SIG-M5 treated with dmso at 0.1 percent for 504 hours (cell line): ENCODE measurements at regions not wholly inside any gene's neighbourhood (a gene's known extent, or its start where the extent isn't known, plus 50 kb on each side); places are given as distances from the start of the nearest gene placed in this dataset.

Experiments used
- DNase-seq: peaks from one replicate; lab custom pipeline; 2025; ENCODE audit not compliant: unreplicated experiment; lab: John Stamatoyannopoulos, UW

DNA sequence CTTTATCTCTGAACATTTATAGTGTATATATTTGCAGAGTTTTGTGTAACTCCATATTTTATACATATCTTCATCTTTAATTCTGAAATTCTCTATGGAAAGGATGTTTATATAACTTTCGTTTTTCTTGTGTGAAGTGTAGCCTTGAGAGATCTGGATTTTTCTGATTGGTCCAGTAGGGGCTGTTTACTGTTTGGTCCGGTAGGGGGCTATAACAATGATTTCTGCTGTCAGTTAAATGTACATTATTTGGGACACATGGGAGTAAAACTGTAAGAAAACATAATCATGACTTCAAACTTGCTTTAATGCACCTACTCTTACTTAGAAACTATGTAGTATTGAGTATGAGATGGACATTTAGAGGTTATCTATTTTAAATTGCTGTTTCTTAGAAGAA, 527.1 kb upstream of the ARRDC3 start:
- DNase-seq, result no peak

DNA sequence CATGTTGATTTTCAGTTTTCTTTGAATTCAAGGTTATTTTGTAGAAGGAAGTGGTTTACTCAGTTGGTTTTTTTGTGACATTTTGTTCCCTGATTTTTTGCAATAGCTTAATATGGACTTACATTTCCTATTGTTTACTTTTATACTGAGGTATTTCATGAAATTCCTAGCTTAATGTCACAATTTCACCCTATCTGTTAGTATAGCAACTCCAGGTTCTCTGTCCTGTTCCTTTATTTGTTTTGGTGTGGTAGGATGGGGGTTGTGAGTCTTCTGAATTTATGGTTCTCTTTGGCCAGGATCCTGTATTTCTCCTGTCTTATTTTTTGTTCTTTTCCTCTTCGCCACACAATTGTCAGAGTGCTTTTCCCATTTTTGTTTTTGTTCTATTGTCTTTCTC, 523.4 kb upstream of the ARRDC3 start:
- no peak for DNase-seq

DNA sequence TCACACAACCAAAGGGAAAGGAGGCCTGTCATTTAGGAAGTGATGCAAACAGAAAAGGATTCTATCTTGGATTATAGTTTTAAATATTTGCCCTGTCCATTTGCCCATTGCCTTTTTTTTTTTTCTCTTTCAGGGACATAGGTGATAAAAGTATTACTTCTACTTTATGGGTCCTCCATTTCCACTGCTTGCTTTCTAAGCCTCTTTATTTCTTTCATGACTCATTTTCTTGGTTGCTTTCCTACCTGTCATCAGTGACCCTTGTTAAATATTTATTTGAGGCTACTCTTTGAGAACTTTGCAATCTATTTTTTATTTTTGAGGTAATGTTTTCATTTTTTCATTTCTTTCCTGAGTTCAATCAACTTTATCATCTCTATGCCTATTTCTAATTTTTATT, 522.9 kb upstream of the ARRDC3 start:
- no peak for DNase-seq

- DNase-seq, result no peak
These were observed 515.8 kb upstream of the ARRDC3 start for GRCh38 chr5:91898898-91899297.

DNA sequence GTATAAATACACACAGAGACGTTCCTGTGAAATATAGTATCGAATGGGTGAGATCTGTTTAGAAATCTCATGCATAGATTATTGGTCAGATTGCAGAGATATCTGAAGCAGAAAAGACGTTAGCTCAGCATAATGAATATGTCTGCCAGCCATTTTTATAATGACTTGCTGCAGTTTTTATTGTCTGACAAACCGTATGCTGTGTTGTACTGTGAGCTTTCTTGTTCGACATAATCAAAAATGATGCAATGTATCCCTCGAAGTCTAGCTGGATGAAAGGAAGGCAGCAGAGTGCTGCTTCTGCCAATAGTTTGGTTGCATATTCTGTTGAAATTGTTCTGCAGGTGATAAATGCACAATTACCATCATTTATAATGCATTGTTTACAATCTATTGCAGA, 514.9 kb upstream of the ARRDC3 start:
- DNase-seq, result no peak

DNA sequence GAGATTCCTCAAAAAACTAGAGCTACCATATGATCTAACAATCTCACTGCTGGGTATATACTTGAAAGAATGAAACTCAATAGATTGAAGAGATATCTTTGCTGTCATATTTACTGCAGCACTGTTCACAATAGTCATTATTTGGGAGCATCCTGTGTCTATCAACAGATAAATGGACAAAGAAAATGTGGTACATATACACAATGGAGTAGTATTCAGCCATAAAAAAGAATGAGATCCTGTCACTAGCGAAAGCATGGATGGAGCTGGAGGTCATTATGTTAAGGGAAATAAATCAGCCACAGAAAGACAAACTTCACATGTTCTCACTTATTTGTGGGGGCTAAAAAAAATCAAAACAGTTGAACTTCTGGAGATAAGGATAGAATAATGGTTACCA, 505.7 kb upstream of the ARRDC3 start:
- no peak for DNase-seq

GRCh38 chr5:91885291-91886265, 502.5 kb upstream of the ARRDC3 start:
- DNase-seq, result no peak

- DNase-seq, result no peak
These were observed 500.9 kb upstream of the ARRDC3 start for GRCh38 chr5:91884036-91884435.

GRCh38 chr5:91875196-91875779, 492.2 kb upstream of the ARRDC3 start:
- no peak for DNase-seq

DNA sequence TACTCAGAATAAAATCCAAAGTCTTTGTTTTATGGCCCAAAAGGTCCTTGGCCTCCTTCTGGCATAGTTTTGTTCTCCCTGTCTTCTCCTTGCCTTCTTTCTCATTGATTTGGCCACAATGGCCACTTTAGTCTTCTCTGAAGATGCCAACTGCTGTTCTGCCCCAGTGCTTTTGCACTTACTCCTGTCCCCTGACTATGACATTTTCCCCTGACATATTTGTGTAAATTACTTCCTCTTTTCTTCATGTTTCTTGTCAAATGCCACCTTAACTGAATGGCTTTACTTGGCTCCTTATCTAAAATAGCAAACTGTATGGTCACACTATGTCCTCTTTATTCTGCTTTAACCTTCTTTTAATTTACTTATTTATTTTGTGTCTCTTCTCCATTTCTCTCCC, 484.7 kb upstream of the ARRDC3 start:
- DNase-seq, result no peak

DNA sequence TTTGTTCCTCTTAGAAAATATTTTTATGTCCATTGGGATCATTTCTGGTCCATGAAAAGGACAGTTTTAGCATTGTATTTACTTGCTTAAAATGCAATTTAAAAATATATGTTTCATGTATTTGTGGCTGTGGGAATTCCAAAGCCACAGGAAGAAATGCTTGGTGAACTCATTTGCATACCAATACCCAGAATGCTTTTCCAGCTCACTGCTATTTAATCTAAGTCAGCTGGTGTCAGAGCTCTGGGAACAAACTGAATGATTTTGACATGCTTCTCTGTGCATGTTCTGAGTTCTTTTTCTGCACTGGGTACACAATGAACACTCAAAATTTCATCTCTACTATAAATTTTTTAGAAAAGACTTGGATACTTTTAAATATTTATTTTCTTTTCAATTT, 482.8 kb upstream of the ARRDC3 start:
- no peak for DNase-seq

GRCh38 chr5:91864962-91865361, 481.8 kb upstream of the ARRDC3 start:
- DNase-seq, result no peak

DNA sequence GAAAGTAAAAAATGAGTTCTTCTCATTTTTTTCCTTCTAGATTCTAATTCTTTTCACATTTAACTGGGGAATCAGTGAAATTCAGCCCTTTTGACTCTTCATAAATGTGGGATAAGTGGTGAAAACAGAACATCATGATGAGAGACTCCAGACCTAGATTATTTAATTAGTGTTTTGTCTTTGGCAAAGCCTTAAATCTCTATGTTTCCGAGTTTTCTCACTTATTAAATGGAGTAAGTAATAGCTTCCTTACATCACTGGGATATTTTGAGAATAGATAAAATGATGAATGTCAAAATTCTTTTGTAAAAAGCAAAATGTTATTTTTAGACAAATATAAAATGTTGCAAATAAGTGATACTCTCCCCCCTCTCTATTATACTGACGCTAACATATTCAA, 468.6 kb upstream of the ARRDC3 start:
- no peak for DNase-seq

- DNase-seq, result no peak
These were observed 466.9 kb upstream of the ARRDC3 start for GRCh38 chr5:91850031-91850430.

GRCh38 chr5:91849069-91849468, 466.0 kb upstream of the ARRDC3 start:
- no peak for DNase-seq

- DNase-seq, result no peak
These were observed 465.3 kb upstream of the ARRDC3 start for GRCh38 chr5:91848453-91848852.

DNA sequence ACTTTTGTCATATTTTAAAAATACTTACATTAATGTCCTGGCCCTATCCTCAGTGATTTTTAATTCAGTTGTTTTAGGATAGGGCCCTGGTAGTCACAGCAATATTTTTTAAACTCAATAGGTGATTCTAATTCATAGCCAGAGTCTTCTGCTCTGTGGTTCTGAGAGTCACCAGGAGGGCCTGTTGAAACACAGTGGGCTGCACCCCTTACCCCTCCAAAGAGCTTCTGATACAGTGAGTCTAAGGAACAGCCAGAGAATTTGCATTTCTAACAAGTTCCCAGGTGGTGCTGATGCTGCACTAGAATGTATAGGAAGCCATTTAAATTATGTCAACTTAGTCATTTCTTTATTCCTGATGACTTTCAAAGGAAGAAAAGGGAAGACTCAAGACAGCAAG, 458.3 kb upstream of the ARRDC3 start:
- no peak for DNase-seq

DNA sequence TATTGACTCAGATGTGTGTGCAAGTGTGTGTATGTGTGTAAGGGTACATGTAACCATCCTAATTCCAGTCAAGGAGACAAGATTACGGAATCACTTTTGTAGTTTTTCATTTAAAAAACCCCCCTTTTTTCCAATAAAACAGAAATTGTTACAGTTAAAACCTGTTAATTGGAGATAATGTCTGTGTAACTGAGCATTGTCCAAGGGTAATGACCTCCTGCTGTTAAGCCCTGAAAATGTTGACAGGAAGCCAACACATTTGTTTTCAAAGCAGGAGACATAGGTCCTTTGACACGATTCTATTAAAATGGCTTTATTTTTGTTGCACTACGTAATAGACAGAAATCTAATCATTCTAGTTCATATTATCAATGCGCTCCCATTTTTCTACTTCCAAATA, 457.3 kb upstream of the ARRDC3 start:
- DNase-seq, result no peak

DNA sequence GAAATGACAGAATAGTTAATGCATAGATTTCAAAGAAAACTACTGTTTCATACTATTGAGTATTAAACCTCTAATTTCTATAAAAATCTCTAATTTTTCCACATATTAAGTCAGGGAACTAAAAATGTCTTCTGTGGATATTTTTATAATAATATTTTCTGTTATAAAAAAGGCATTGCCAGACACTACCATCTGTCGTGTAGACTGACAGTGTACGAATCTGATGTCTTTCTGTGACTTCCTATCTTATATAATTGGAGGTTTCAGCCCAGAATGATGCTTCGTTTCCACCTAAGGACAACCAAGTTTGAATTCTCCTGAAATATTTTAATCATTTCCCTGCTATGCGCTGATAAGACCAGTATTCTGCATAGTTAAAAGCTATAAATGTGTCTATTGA, 456.6 kb upstream of the ARRDC3 start:
- no peak for DNase-seq

- no peak for DNase-seq
These were observed 456.1 kb upstream of the ARRDC3 start for GRCh38 chr5:91839233-91839632.

GRCh38 chr5:91830361-91830953, 447.3 kb upstream of the ARRDC3 start:
- no peak for DNase-seq

GRCh38 chr5:91825618-91826017, 442.5 kb upstream of the ARRDC3 start:
- no peak for DNase-seq
